ENCODE measurements at regions not wholly inside any gene's neighbourhood (a gene's known extent, or its start where the extent isn't known, plus 50 kb on each side); places are given as distances from the start of the nearest gene placed in this dataset.

- DNase-seq (ENCODE audit: low spot score) (no peak), FAIRE-seq (no peak)
Measured at GRCh38 chr2:111626037-111626864, 257.7 kb downstream of the ANAPC1 start.

GRCh38 chr2:111626865-111627163 lies 257.2 kb downstream of the ANAPC1 start:
- FAIRE-seq (no peak), DNase-seq (ENCODE audit: low spot score) (no peak)

- DNase-seq (ENCODE audit: low spot score) (no peak), FAIRE-seq (no peak)
Measured at GRCh38 chr2:111627256-111627655, 256.7 kb downstream of the ANAPC1 start.

DNA sequence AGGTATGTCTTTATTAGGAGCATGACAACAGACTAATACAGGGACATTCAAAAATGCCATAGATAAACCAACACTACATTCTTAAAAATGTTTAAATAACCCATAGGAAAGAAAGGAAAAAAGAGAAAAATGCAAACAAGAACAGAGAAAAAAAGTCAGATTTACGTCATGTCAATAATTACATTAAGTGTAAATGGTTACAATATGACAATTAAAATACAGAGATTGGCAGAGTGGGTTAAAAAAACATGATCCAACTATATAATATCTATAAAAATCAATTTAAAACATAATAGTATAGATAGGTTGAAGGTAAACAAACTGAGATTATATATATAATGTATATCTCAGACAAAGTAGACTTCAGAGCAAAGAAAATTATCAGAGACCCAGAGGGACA lies 255.8 kb downstream of the ANAPC1 start:
- no peak for FAIRE-seq

DNA sequence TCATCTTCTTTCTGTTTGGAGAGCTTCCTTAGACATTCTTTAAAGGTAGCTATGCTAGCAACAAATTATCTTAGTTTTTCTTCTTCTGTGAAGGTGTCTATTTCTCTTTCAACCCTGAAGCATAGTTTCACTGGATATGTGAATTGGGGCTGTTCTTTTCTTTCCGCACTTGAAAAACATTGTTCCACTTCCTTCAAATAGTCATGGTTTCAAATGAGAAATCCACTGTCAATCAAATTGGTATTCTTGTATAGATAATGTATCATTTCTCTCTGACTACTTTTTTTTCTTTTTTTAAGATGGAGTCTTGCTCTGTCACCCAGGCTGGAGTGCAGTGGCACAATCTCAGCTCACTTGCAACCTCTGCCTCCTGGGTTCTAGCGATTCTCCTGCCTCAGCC lies 254.0 kb downstream of the ANAPC1 start:
- DNase-seq (ENCODE audit: low spot score), result no peak
- FAIRE-seq, result no peak

More for the DNA sequence above, 255.8 kb downstream of the ANAPC1 start:
- DNase-seq (ENCODE audit: low spot score), result no peak

DNA sequence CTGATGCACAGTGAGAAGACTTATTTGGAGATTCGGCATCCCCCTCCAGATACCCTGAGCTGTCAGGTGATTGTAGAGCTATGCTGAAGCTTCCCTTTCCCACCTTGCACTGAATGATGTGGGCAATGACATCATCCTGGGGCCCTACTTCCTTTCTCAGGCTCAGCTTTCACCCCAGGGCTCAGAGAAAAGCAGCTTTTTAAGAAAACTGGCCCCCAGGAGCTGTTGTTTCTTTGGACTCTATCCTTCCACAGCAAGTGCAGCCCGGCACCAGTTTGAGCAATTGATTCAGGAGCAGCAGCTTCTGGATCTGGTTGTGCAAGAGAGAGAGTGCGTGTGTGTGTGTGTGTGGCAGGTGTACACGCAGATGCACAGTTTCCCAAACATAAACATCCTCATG lies 251.3 kb downstream of the ANAPC1 start:
- DNase-seq (ENCODE audit: low spot score) (no peak), FAIRE-seq (no peak)

GRCh38 chr2:111633189-111633588 lies 250.8 kb downstream of the ANAPC1 start:
- DNase-seq (ENCODE audit: low spot score), result no peak
- FAIRE-seq, result no peak

DNA sequence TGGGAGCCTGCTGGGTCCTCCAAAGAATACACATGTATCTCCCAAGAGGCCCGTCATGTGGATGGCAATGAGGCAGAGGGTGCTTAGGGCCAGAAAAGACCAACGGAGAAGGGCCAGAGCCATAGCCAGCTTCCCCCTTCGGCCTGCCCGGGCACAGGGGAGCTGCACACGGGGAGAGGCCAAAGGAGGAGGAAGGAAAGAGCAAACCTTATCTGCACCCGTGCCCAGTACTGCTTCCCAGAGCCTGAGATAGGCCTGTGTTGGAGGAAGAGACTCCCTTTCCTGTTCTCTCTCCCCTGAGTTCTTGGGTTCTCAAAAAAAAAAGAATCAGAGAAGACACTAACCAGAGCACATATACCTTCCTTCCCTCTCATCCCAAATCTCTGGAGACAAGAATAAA lies 250.3 kb downstream of the ANAPC1 start:
- DNase-seq (ENCODE audit: low spot score), result no peak
- no peak for FAIRE-seq

DNA sequence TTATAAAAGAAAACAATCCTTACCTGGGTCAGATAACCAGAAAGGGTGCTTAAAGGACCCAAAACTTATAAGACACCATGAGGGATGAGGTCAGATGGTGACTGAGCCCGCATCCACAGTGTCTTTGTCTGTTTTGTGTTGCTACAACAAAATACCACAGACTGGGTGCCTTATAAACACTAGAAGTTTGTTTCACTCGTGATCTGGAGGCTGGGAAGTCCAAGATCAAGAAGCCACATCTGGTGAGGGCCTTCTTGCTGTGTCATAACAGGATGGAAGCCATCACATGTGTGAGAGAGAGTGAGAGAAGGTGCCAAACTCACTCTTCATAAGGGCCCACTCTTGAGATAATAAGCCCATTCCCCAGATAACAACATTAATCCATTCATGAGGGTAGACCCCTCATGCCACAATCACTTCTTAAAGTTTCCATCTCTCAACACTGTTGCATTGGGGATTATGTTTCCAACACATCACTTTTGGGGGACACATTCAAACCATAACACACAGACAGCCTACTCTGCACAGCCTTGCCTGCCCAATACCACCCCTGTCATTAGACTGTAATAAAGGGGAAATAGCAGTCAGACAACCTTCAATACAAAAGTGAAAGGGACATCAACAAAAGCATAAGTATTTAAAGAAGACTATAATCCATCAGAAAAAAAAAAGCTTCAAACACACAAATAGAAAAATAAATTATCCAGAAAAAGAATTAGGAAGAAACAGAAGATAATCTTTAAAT lies 249.8 kb downstream of the ANAPC1 start:
- peak; percentile 70 for FAIRE-seq
- DNase-seq (ENCODE audit: low spot score), result no peak

GRCh38 chr2:111634995-111635538 lies 248.9 kb downstream of the ANAPC1 start:
- DNase-seq (ENCODE audit: low spot score) (no peak), FAIRE-seq (no peak)

DNA sequence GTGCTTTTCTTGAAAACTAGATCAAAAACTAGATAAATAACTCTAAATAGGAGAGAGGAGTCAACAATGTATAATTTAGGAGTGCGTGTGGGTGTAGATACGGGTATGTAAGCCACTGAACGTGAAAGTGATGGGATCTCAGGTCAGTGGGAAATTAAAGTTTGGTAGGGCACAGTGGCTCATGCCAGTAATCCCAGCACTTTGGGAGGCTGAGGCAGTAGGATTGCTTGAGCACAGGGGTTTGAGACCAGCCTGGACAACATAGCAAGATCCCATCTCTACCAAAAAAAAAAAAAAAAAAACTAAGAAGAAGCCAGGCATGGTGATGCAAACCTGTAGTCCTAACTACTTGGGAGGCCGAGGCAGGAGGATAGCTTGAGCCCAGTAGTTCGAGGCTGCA lies 247.1 kb downstream of the ANAPC1 start:
- FAIRE-seq (no peak), DNase-seq (ENCODE audit: low spot score) (no peak)

- FAIRE-seq, result peak; percentile 70
- no peak for DNase-seq (ENCODE audit: low spot score)
Measured at GRCh38 chr2:111638274-111638877, 245.6 kb downstream of the ANAPC1 start.

GRCh38 chr2:111640480-111640879 lies 243.5 kb downstream of the ANAPC1 start:
- FAIRE-seq, result no peak

GRCh38 chr2:111642586-111643327 lies 241.2 kb downstream of the ANAPC1 start:
- FAIRE-seq (no peak), DNase-seq (ENCODE audit: low spot score) (no peak)

More at GRCh38 chr2:111640480-111640879, 243.5 kb downstream of the ANAPC1 start:
- no peak for DNase-seq (ENCODE audit: low spot score)

DNA sequence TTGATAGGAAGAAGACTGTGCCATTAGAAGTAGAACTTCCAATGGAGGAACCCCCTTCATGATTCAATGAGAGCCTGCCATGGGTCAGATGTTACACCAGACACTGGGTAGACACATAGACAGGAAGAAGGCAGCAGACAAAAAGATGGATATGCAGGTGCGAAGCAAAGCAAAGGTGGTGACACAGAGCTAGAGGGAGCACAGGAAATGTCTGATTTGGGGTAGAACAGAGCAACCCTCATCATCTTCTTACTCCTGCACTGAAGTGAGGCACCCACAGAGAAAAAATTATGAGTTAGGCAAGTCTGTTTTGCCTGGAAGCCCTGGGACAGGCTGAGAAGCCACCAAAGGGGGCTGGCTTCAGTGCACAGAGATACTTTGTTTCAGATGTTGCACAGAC lies 240.2 kb downstream of the ANAPC1 start:
- no peak for DNase-seq (ENCODE audit: low spot score)
- FAIRE-seq, result no peak

- no peak for DNase-seq (ENCODE audit: low spot score)
- FAIRE-seq, result no peak
Measured at GRCh38 chr2:111647359-111647758, 236.6 kb downstream of the ANAPC1 start.

DNA sequence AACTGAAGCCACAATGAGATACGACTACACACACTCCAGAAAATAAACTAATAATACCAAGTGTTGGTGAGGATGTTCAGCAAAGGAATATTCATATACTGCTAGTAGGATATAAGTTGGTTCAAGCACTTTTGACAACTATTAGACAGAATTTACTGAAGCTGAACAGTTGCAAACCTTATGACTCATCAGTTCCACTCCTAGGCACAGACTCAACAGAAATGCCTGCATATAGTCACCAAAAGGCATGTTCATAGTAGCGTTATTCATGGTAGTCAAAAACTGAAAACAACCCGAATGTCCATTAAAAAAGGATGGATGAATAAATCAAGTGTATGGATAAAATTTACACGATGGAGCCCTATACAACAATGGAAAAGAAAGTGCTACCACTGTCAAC lies 232.0 kb downstream of the ANAPC1 start:
- DNase-seq (ENCODE audit: low spot score), result no peak
- FAIRE-seq, result peak; percentile 67

GRCh38 chr2:111652681-111653080 lies 231.3 kb downstream of the ANAPC1 start:
- no peak for DNase-seq (ENCODE audit: low spot score)
- no peak for FAIRE-seq

- DNase-seq (ENCODE audit: low spot score), result no peak
- peak; percentile 87 for FAIRE-seq
Measured at GRCh38 chr2:111653103-111653624, 230.8 kb downstream of the ANAPC1 start.

- DNase-seq (ENCODE audit: low spot score), result no peak
- no peak for FAIRE-seq
Measured at GRCh38 chr2:111653913-111654312, 230.1 kb downstream of the ANAPC1 start.

GRCh38 chr2:111654829-111655228 lies 229.2 kb downstream of the ANAPC1 start:
- DNase-seq (ENCODE audit: low spot score) (no peak), FAIRE-seq (no peak)
